ENCODE measurements at regions not wholly inside any gene's neighbourhood (a gene's known extent, or its start where the extent isn't known, plus 50 kb on each side); places are given as distances from the start of the nearest gene placed in this dataset.

GRCh38 chr4:189278597-189279165 is 662.0 kb upstream of the FRG1 start:
- DNase-seq (ENCODE audit: low read depth) = no peak

GRCh38 chr4:189279188-189279587 is 661.5 kb upstream of the FRG1 start:
- no peak for DNase-seq (ENCODE audit: low read depth)

GRCh38 chr4:189285377-189285776 is 655.3 kb upstream of the FRG1 start:
- DNase-seq (ENCODE audit: low read depth) = no peak

GRCh38 chr4:189291939-189292338 is 648.7 kb upstream of the FRG1 start:
- DNase-seq (ENCODE audit: low read depth) = no peak

GRCh38 chr4:189293459-189293858 is 647.2 kb upstream of the FRG1 start:
- no peak for DNase-seq (ENCODE audit: low read depth)

GRCh38 chr4:189294574-189294973 is 646.1 kb upstream of the FRG1 start:
- no peak for DNase-seq (ENCODE audit: low read depth)

- DNase-seq (ENCODE audit: low read depth) = no peak
Measured at GRCh38 chr4:189299706-189300105, 641.0 kb upstream of the FRG1 start.

GRCh38 chr4:189301692-189302091 is 639.0 kb upstream of the FRG1 start:
- no peak for DNase-seq (ENCODE audit: low read depth)

GRCh38 chr4:189302719-189303118 is 638.0 kb upstream of the FRG1 start:
- no peak for DNase-seq (ENCODE audit: low read depth)

GRCh38 chr4:189304167-189304566 is 636.5 kb upstream of the FRG1 start:
- DNase-seq (ENCODE audit: low read depth) = no peak

GRCh38 chr4:189304809-189305208 is 635.9 kb upstream of the FRG1 start:
- DNase-seq (ENCODE audit: low read depth) = no peak

- DNase-seq (ENCODE audit: low read depth) = no peak
Measured at GRCh38 chr4:189305500-189305899, 635.2 kb upstream of the FRG1 start.

- no peak for DNase-seq (ENCODE audit: low read depth)
Measured at GRCh38 chr4:189311251-189311650, 629.4 kb upstream of the FRG1 start.

- DNase-seq (ENCODE audit: low read depth) = no peak
Measured at GRCh38 chr4:189313064-189313463, 627.6 kb upstream of the FRG1 start.

- no peak for DNase-seq (ENCODE audit: low read depth)
Measured at GRCh38 chr4:189313861-189314513, 626.7 kb upstream of the FRG1 start.

- no peak for DNase-seq (ENCODE audit: low read depth)
Measured at GRCh38 chr4:189322426-189322825, 618.2 kb upstream of the FRG1 start.

- no peak for DNase-seq (ENCODE audit: low read depth)
Measured at GRCh38 chr4:189341881-189342280, 598.8 kb upstream of the FRG1 start.

- DNase-seq (ENCODE audit: low read depth) = no peak
Measured at GRCh38 chr4:189355590-189355989, 585.1 kb upstream of the FRG1 start.

GRCh38 chr4:189362364-189362763 is 578.3 kb upstream of the FRG1 start:
- DNase-seq (ENCODE audit: low read depth) = no peak

- no peak for DNase-seq (ENCODE audit: low read depth)
Measured at GRCh38 chr4:189364032-189364449, 576.6 kb upstream of the FRG1 start.

- no peak for DNase-seq (ENCODE audit: low read depth)
Measured at GRCh38 chr4:189365451-189365850, 575.2 kb upstream of the FRG1 start.

- DNase-seq (ENCODE audit: low read depth) = no peak
Measured at GRCh38 chr4:189367832-189368231, 572.8 kb upstream of the FRG1 start.

GRCh38 chr4:189374176-189374575 is 566.5 kb upstream of the FRG1 start:
- DNase-seq (ENCODE audit: low read depth) = no peak

- no peak for DNase-seq (ENCODE audit: low read depth)
Measured at GRCh38 chr4:189376901-189377300, 563.8 kb upstream of the FRG1 start.
